ENCODE measurements at regions not wholly inside any gene's neighbourhood (a gene's known extent, or its start where the extent isn't known, plus 50 kb on each side); places are given as distances from the start of the nearest gene placed in this dataset.

DNA sequence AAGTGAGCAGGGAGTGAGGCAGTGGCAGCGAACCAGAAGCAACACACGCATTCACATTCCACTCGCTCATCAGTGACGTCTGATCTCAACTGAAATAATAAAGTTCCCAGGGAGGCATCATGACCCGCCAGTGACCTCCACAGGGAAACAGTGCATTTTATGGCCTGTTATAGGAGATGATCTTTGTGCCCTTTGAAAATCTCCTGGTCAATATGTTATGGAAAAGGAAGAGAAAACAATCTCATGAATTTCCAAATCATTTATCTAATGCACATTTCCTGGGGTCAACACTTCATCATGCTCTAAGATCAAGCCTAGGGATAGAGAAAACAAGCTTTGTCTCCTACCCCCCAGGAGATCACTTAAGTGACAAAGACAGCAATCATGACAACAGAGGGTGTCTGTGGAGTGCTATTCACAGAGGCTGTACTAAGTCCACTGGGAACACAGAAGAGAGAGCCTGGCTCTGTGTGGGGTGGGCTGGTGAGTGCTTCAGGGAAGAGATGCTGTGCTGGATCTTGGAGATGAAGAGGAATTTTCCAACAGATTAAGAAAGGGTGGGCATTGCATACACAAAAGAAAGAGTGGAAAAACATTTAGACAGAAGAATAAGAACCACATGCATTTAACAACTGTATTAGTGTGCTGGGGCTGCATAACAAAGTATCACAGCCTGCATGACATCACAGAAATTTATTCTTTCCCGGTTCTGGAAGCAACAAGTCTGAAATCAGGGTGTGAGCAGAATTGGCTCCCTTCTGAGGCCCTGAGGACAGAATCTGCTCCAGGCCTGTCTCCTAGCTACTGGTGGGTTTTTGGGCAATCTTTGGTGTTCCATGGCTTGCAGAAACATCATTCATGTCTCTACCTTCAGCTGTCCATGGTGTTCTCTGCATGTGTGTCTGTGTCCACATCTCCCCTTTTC, 613.9 kb upstream of the IGFBP3 start:
- TF ChIP-seq TAF1 (IDR thresholded peaks at IDR 0.05; ENCODE audit: borderline replicate concordance, insufficient read depth, low read length) (no peak), SIN3A (IDR thresholded peaks at IDR 0.05; ENCODE audit: borderline replicate concordance, insufficient read depth, low read length) (no peak), POLR2AphosphoS5 (IDR thresholded peaks at IDR 0.05; ENCODE audit: low read depth, low read length) (no peak), FOXP2 (optimal IDR thresholded peaks at IDR 0.05; ENCODE audit: borderline replicate concordance, extremely low read depth, extremely low read length, insufficient read depth) (no peak)
- TF ChIP-seq, protein P1, sequence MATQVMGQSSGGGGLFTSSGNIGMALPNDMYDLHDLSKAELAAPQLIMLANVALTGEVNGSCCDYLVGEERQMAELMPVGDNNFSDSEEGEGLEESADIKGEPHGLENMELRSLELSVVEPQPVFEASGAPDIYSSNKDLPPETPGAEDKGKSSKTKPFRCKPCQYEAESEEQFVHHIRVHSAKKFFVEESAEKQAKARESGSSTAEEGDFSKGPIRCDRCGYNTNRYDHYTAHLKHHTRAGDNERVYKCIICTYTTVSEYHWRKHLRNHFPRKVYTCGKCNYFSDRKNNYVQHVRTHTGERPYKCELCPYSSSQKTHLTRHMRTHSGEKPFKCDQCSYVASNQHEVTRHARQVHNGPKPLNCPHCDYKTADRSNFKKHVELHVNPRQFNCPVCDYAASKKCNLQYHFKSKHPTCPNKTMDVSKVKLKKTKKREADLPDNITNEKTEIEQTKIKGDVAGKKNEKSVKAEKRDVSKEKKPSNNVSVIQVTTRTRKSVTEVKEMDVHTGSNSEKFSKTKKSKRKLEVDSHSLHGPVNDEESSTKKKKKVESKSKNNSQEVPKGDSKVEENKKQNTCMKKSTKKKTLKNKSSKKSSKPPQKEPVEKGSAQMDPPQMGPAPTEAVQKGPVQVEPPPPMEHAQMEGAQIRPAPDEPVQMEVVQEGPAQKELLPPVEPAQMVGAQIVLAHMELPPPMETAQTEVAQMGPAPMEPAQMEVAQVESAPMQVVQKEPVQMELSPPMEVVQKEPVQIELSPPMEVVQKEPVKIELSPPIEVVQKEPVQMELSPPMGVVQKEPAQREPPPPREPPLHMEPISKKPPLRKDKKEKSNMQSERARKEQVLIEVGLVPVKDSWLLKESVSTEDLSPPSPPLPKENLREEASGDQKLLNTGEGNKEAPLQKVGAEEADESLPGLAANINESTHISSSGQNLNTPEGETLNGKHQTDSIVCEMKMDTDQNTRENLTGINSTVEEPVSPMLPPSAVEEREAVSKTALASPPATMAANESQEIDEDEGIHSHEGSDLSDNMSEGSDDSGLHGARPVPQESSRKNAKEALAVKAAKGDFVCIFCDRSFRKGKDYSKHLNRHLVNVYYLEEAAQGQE (IDR thresholded peaks at IDR 0.05; ENCODE audit: insufficient read depth in 1 of 2, low read depth in 2 of 2, low read length in 2 of 2) = no peak
